ENCODE measurements at regions not wholly inside any gene's neighbourhood (a gene's known extent, or its start where the extent isn't known, plus 50 kb on each side); places are given as distances from the start of the nearest gene placed in this dataset.

GRCh38 chr10:113303544-113304146 is 249.2 kb upstream of the HABP2 start:
- no peaks in the 10 kb centered on the region for H3K27me3 ChIP-seq (ENCODE audit: insufficient read depth)
- H4K20me1 ChIP-seq (replicated peaks; ENCODE audit: insufficient read depth), result no peaks in the 10 kb centered on the region
- no peak overlapping the region for H3K4me2 ChIP-seq
- Mint-ChIP-seq H3K36me3 (ENCODE audit: low read depth) (no peaks in the 10 kb centered on the region), H3K4me1 (peaks cover 7% of the 10 kb centered on the region), H3K27ac (no peak overlapping the region), H3K4me3 (no peak overlapping the region), H3K9me3 (no peaks in the 10 kb centered on the region), H3K27me3 (ENCODE audit: insufficient read depth, low read depth, poor library complexity) (peaks cover 4% of the 10 kb centered on the region)
- H3K27ac ChIP-seq (ENCODE audit: low read depth), result no peak overlapping the region
- no peaks in the 10 kb centered on the region for H3K79me2 ChIP-seq (replicated peaks; ENCODE audit: insufficient read depth)
- no peaks in the 10 kb centered on the region for H3K9me2 ChIP-seq (ENCODE audit: insufficient read depth)
- no peak overlapping the region for H2AFZ ChIP-seq
- no peak overlapping the region for H3K4me3 ChIP-seq
- no peaks in the 10 kb centered on the region; the same call in 1 of the 2 replicates for H3K4me1 ChIP-seq (ENCODE audit: insufficient read depth)
- no peak for DNase-seq (ENCODE audit: low spot score)
- no peaks in the 10 kb centered on the region for H3F3A ChIP-seq (replicated peaks; ENCODE audit: low read depth)
- H3K36me3 ChIP-seq (ENCODE audit: insufficient read depth), result no peaks in the 10 kb centered on the region
- ATAC-seq, result no peak
- TF ChIP-seq NANOG (IDR thresholded peaks at IDR 0.05; ENCODE audit: borderline replicate concordance) (no peak), ZNF114 (CRISPR knock-in tag; IDR thresholded peaks at IDR 0.05) (no peak)

- Histone ChIP-seq H3K36me3 (ENCODE audit: insufficient read depth) (no peaks in the 10 kb centered on the region), H3F3A (replicated peaks; ENCODE audit: low read depth) (no peaks in the 10 kb centered on the region), H3K4me3 (no peak overlapping the region), H3K4me1 (ENCODE audit: insufficient read depth) (0 out of 2 replicates have a peak, but pooled peaks cover 4% of the 10 kb centered on the region), H3K9me2 (ENCODE audit: insufficient read depth) (no peaks in the 10 kb centered on the region), H3K27ac (ENCODE audit: low read depth) (no peak overlapping the region), H3K27me3 (ENCODE audit: insufficient read depth) (no peaks in the 10 kb centered on the region), H4K20me1 (replicated peaks; ENCODE audit: insufficient read depth) (no peaks in the 10 kb centered on the region), H3K79me2 (replicated peaks; ENCODE audit: insufficient read depth) (no peaks in the 10 kb centered on the region), H2AFZ (no peak overlapping the region), H3K4me2 (no peak overlapping the region)
- peaks cover 2% of the 10 kb centered on the region for H3K4me1 Mint-ChIP-seq
- no peaks in the 10 kb centered on the region for H3K36me3 Mint-ChIP-seq (ENCODE audit: low read depth)
- no peak overlapping the region for H3K27ac Mint-ChIP-seq
- H3K9me3 Mint-ChIP-seq, result no peaks in the 10 kb centered on the region
- no peak for DNase-seq (ENCODE audit: low spot score)
- no peaks in the 10 kb centered on the region for H3K27me3 Mint-ChIP-seq (ENCODE audit: insufficient read depth, low read depth, poor library complexity)
- no peak for ATAC-seq
- no peak overlapping the region for H3K4me3 Mint-ChIP-seq
- TF ChIP-seq ZNF462 (CRISPR knock-in tag; IDR thresholded peaks at IDR 0.05), result no peak
These were observed 248.1 kb upstream of the HABP2 start for GRCh38 chr10:113304726-113305125.
